ENCODE measurements at regions not wholly inside any gene's neighbourhood (a gene's known extent, or its start where the extent isn't known, plus 50 kb on each side); places are given as distances from the start of the nearest gene placed in this dataset.

- H3K4me3 ChIP-seq, result no peak overlapping the region
- H3K36me3 ChIP-seq (replicated peaks; ENCODE audit: insufficient read depth, low read depth), result no peaks in the 10 kb centered on the region
- no peak for DNase-seq (ENCODE audit: low spot score)
- no peaks in the 10 kb centered on the region for H3K9me3 ChIP-seq (ENCODE audit: low read depth)
- H3K27ac ChIP-seq, result no peak overlapping the region
- whole genome bisulfite sequencing (ENCODE audit: low lambda C conversion rate, missing lambda C conversion rate), result 96% methylated on average over 10 of the region's 10 CpGs
- no peaks in the 10 kb centered on the region for H3K79me2 ChIP-seq
- TF ChIP-seq EZH2 (IDR thresholded peaks at IDR 0.05; ENCODE audit: borderline replicate concordance) (no peak), EZH2phosphoT487 (IDR thresholded peaks at IDR 0.05; ENCODE audit: low read depth, severe bottlenecking, unreplicated experiment) (no peak), CTCF (IDR thresholded peaks at IDR 0.05; ENCODE audit: poor library complexity) (no peak)
- no peaks in the 10 kb centered on the region for H4K20me1 ChIP-seq (ENCODE audit: insufficient read depth, poor library complexity, severe bottlenecking)
- H2AFZ ChIP-seq, result no peak overlapping the region
- no peaks in the 10 kb centered on the region for H3K4me1 ChIP-seq (ENCODE audit: insufficient read depth)
- no peaks in the 10 kb centered on the region for H3K27me3 ChIP-seq
- no peak overlapping the region for H3K4me2 ChIP-seq
- H3K9me2 ChIP-seq (replicated peaks; ENCODE audit: insufficient read depth), result no peaks in the 10 kb centered on the region
Measured at GRCh38 chr10:128646956-128647355, 520.7 kb upstream of the MKI67 start.

GRCh38 chr10:128657548-128657947 lies 531.3 kb upstream of the MKI67 start:
- Histone ChIP-seq H3K4me2 (no peak overlapping the region), H3K4me3 (no peak overlapping the region), H3K27me3 (no peaks in the 10 kb centered on the region), H3K27ac (no peak overlapping the region), H2AFZ (no peak overlapping the region), H4K20me1 (ENCODE audit: insufficient read depth, poor library complexity, severe bottlenecking) (no peaks in the 10 kb centered on the region), H3K4me1 (ENCODE audit: insufficient read depth) (no peaks in the 10 kb centered on the region), H3K79me2 (no peaks in the 10 kb centered on the region), H3K9me2 (replicated peaks; ENCODE audit: insufficient read depth) (no peaks in the 10 kb centered on the region), H3K9me3 (ENCODE audit: low read depth) (no peaks in the 10 kb centered on the region), H3K36me3 (replicated peaks; ENCODE audit: insufficient read depth, low read depth) (no peaks in the 10 kb centered on the region)
- DNase-seq (ENCODE audit: low spot score), result no peak
- TF ChIP-seq EZH2phosphoT487 (IDR thresholded peaks at IDR 0.05; ENCODE audit: low read depth, severe bottlenecking, unreplicated experiment) (no peak), EZH2 (IDR thresholded peaks at IDR 0.05; ENCODE audit: borderline replicate concordance) (no peak), CTCF (IDR thresholded peaks at IDR 0.05; ENCODE audit: poor library complexity) (no peak)
- 66% methylated on average over 11 of the region's 11 CpGs for WGBS (ENCODE audit: low lambda C conversion rate, missing lambda C conversion rate)

- Histone ChIP-seq H3K79me2 (no peaks in the 10 kb centered on the region), H3K27ac (no peak overlapping the region), H3K9me3 (ENCODE audit: low read depth) (no peaks in the 10 kb centered on the region), H3K4me1 (ENCODE audit: insufficient read depth) (no peaks in the 10 kb centered on the region), H3K36me3 (replicated peaks; ENCODE audit: insufficient read depth, low read depth) (no peaks in the 10 kb centered on the region), H2AFZ (no peak overlapping the region), H4K20me1 (ENCODE audit: insufficient read depth, poor library complexity, severe bottlenecking) (no peaks in the 10 kb centered on the region), H3K4me2 (no peak overlapping the region), H3K4me3 (no peak overlapping the region), H3K9me2 (replicated peaks; ENCODE audit: insufficient read depth) (no peaks in the 10 kb centered on the region), H3K27me3 (no peaks in the 10 kb centered on the region)
- DNase-seq (ENCODE audit: low spot score), result no peak
- 77% methylated on average over 5 of the region's 5 CpGs for WGBS (ENCODE audit: low lambda C conversion rate, missing lambda C conversion rate)
- TF ChIP-seq EZH2phosphoT487 (IDR thresholded peaks at IDR 0.05; ENCODE audit: low read depth, severe bottlenecking, unreplicated experiment) (no peak), CTCF (IDR thresholded peaks at IDR 0.05; ENCODE audit: poor library complexity) (no peak), EZH2 (IDR thresholded peaks at IDR 0.05; ENCODE audit: borderline replicate concordance) (no peak)
Measured at GRCh38 chr10:128660726-128661125, 534.5 kb upstream of the MKI67 start.
